Activated T-helper 2 cell treated with anti-CD3 and anti-CD28 coated beads, Interferon-gamma antibody, Interleukin-2, Interleukin-4, amounts not matched to agents 10 μg/mL and 5 μg/mL and 100 μg/mL, durations not matched to agents 14 hours and 24 hours and 36 hours (primary cell): ENCODE measurements at regions not wholly inside any gene's neighbourhood (a gene's known extent, or its start where the extent isn't known, plus 50 kb on each side); places are given as distances from the start of the nearest gene placed in this dataset.

Experiments used
- DNase-seq: peaks from one replicate; pipeline ENCODE4 v3.0.0; 2021; ENCODE audit warnings: low spot score
- H3K27ac Mint-ChIP-seq: one replicate; pipeline ENCODE4 v1.8.0; 2021; ENCODE audit warnings: mixed read lengths
- H3K27me3 Mint-ChIP-seq: one replicate; pipeline ENCODE4 v1.8.0; 2021; ENCODE audit warnings: low read depth, mixed read lengths
- H3K36me3 Mint-ChIP-seq: one replicate; pipeline ENCODE4 v1.8.0; 2021; ENCODE audit warnings: low read depth, mixed read lengths
- H3K4me1 Mint-ChIP-seq: one replicate; pipeline ENCODE4 v1.8.0; 2021; ENCODE audit warnings: low read depth, mixed read lengths
- H3K4me3 Mint-ChIP-seq: one replicate; pipeline ENCODE4 v1.8.0; 2021; ENCODE audit warnings: low read depth, mild to moderate bottlenecking, moderate library complexity, mixed read lengths
- H3K9me3 Mint-ChIP-seq: one replicate; pipeline ENCODE4 v1.8.0; 2021; ENCODE audit warnings: mixed read lengths
- intact Hi-C: fragments of 100-400 bp; cut with micrococcal nuclease; formaldehyde crosslinking; loops from one replicate; pipeline ENCODE4 v1.15.1; 2023

- no peaks in the 10 kb centered on the region for H3K4me1 Mint-ChIP-seq
- H3K36me3 Mint-ChIP-seq: no peaks in the 10 kb centered on the region
- H3K9me3 Mint-ChIP-seq: no peaks in the 10 kb centered on the region
- no peak overlapping the region for H3K4me3 Mint-ChIP-seq
- intact Hi-C loops: no loop called here
- no peak for DNase-seq
- no peaks in the 10 kb centered on the region for H3K27me3 Mint-ChIP-seq
- no peak overlapping the region for H3K27ac Mint-ChIP-seq
These were observed 81.5 kb upstream of the PTPRM start for GRCh38 chr18:7485616-7486015.

- no peaks in the 10 kb centered on the region for H3K36me3 Mint-ChIP-seq
- intact Hi-C loops: no loop called here
- H3K4me3 Mint-ChIP-seq: no peak overlapping the region
- H3K27me3 Mint-ChIP-seq: no peaks in the 10 kb centered on the region
- H3K9me3 Mint-ChIP-seq: no peaks in the 10 kb centered on the region
- H3K4me1 Mint-ChIP-seq: no peaks in the 10 kb centered on the region
- DNase-seq: no peak
- H3K27ac Mint-ChIP-seq: no peak overlapping the region
These were observed 78.5 kb upstream of the PTPRM start for GRCh38 chr18:7488571-7488970.

- no peaks in the 10 kb centered on the region for H3K27me3 Mint-ChIP-seq
- no peak for DNase-seq
- no peaks in the 10 kb centered on the region for H3K9me3 Mint-ChIP-seq
- no peaks in the 10 kb centered on the region for H3K4me1 Mint-ChIP-seq
- H3K4me3 Mint-ChIP-seq: no peak overlapping the region
- no peak overlapping the region for H3K27ac Mint-ChIP-seq
- no peaks in the 10 kb centered on the region for H3K36me3 Mint-ChIP-seq
- intact Hi-C loops: no loop called here
These were observed 77.0 kb upstream of the PTPRM start for GRCh38 chr18:7490104-7490503.

- H3K27me3 Mint-ChIP-seq: no peaks in the 10 kb centered on the region
- no peaks in the 10 kb centered on the region for H3K9me3 Mint-ChIP-seq
- H3K4me3 Mint-ChIP-seq: no peak overlapping the region
- no peaks in the 10 kb centered on the region for H3K36me3 Mint-ChIP-seq
- intact Hi-C loops: no loop called here
- no peak for DNase-seq
- no peak overlapping the region for H3K27ac Mint-ChIP-seq
- no peaks in the 10 kb centered on the region for H3K4me1 Mint-ChIP-seq
These were observed 74.7 kb upstream of the PTPRM start for GRCh38 chr18:7492385-7492784.

- no peaks in the 10 kb centered on the region for H3K4me1 Mint-ChIP-seq
- H3K27me3 Mint-ChIP-seq: no peaks in the 10 kb centered on the region
- H3K9me3 Mint-ChIP-seq: peaks cover 5% of the 10 kb centered on the region
- DNase-seq: no peak
- H3K4me3 Mint-ChIP-seq: no peak overlapping the region
- intact Hi-C loops: no loop called here
- H3K27ac Mint-ChIP-seq: no peak overlapping the region
- H3K36me3 Mint-ChIP-seq: no peaks in the 10 kb centered on the region
These were observed 70.0 kb upstream of the PTPRM start for GRCh38 chr18:7497081-7497480.

GRCh38 chr18:7511106-7511505 is 56.0 kb upstream of the PTPRM start:
- H3K27ac Mint-ChIP-seq: no peak overlapping the region
- intact Hi-C loops: no loop called here
- no peaks in the 10 kb centered on the region for H3K36me3 Mint-ChIP-seq
- no peaks in the 10 kb centered on the region for H3K27me3 Mint-ChIP-seq
- DNase-seq: no peak
- no peak overlapping the region for H3K4me3 Mint-ChIP-seq
- no peaks in the 10 kb centered on the region for H3K4me1 Mint-ChIP-seq
- H3K9me3 Mint-ChIP-seq: peaks cover 4% of the 10 kb centered on the region

DNA sequence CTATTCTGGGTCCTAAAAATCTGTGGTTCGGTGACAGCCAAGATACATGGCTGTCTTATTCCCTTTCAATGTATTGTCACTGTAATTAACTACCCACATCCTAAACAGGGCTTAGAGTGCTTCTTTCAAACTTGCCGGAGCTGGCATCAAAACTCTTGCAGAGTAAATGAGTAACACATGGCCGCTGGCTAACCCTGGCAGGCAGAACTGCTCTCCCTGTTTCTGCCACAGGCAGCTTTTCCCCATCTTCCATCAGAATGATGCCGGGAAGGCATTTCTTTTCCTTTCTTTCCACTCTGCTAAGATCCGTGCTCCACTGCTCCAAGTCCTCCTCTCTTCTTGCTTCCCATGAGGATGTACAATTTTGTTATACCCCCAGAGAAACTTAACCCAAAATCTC is 54.8 kb upstream of the PTPRM start:
- Mint-ChIP-seq H3K36me3 (no peaks in the 10 kb centered on the region), H3K27ac (no peak overlapping the region), H3K4me1 (no peaks in the 10 kb centered on the region), H3K9me3 (peaks cover 4% of the 10 kb centered on the region), H3K27me3 (no peaks in the 10 kb centered on the region), H3K4me3 (no peak overlapping the region)
- DNase-seq: no peak
- intact Hi-C loops: no loop called here

DNA sequence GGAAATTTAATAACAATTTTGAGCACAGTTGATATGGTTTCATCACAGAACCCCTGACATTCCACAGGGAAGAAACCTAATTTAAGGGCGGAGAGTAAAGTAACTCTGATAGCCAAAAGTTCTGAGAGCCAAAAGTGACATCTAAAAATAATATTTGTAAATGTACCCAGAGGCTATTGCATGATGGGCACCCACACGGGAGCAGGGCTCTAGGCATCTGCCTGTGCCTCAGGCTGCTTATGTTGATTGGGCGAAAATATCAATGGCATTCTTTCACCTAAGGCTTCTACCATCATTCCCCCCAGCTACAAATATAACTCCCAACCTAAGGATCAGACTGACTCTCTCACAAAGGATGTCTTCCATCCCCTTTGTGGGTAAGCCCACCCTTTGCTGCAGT is 54.1 kb upstream of the PTPRM start:
- no peak for DNase-seq
- Mint-ChIP-seq H3K27ac (no peak overlapping the region), H3K4me3 (no peak overlapping the region), H3K27me3 (no peaks in the 10 kb centered on the region), H3K4me1 (no peaks in the 10 kb centered on the region), H3K9me3 (peaks cover 4% of the 10 kb centered on the region), H3K36me3 (no peaks in the 10 kb centered on the region)
- intact Hi-C loops: no loop called here

GRCh38 chr18:7514796-7515440 is 52.2 kb upstream of the PTPRM start:
- Mint-ChIP-seq H3K27ac (no peak overlapping the region), H3K4me3 (no peak overlapping the region), H3K9me3 (peaks cover 3% of the 10 kb centered on the region), H3K36me3 (no peaks in the 10 kb centered on the region), H3K27me3 (no peaks in the 10 kb centered on the region), H3K4me1 (no peaks in the 10 kb centered on the region)
- intact Hi-C loops: no loop called here
- DNase-seq: no peak

GRCh38 chr18:7516266-7517117 is 50.6 kb upstream of the PTPRM start:
- no peak for DNase-seq
- no peak overlapping the region for H3K27ac Mint-ChIP-seq
- no peaks in the 10 kb centered on the region for H3K4me1 Mint-ChIP-seq
- no peaks in the 10 kb centered on the region for H3K36me3 Mint-ChIP-seq
- H3K4me3 Mint-ChIP-seq: no peak overlapping the region
- H3K9me3 Mint-ChIP-seq: no peaks in the 10 kb centered on the region
- intact Hi-C loops: no loop called here
- H3K27me3 Mint-ChIP-seq: no peaks in the 10 kb centered on the region
